ENCODE measurements at regions not wholly inside any gene's neighbourhood (a gene's known extent, or its start where the extent isn't known, plus 50 kb on each side); places are given as distances from the start of the nearest gene placed in this dataset.

GRCh38 chr3:57009802-57010201 lies 50.7 kb upstream of the SPATA12 start:
- no peak for TF ChIP-seq CTCF (IDR thresholded peaks at IDR 0.05; ENCODE audit: control insufficient read depth, insufficient read depth, low read depth, low read length, missing control alignments)
- no peak for DNase-seq (ENCODE audit: low read depth)
- no peak overlapping the region for H3K4me3 ChIP-seq (ENCODE audit: control insufficient read depth, low read depth, low read length)

DNA sequence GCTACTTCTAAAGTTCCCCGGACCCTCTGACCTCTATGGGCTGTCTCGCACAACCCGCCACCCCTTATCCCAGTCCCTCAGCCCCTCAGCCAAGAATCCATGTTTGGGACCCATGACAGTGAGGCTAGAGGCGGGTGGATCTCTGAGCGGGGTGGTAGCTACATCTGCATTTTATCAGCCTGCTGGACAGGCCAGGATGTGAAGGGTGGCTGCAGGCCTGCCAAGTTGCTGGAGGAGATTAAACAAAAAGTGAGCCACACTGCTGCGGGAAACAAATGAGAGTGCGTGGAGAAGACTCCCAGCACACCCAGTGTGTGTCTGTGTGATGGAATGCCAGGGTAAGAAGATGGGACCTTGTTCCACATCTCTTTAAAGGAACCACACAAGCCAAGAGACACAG lies 51.1 kb upstream of the SPATA12 start:
- no peak for TF ChIP-seq CTCF (IDR thresholded peaks at IDR 0.05; ENCODE audit: control insufficient read depth, insufficient read depth, low read depth, low read length, missing control alignments)
- no peak for DNase-seq (ENCODE audit: low read depth)
- H3K4me3 ChIP-seq (ENCODE audit: control insufficient read depth, low read depth, low read length) = no peak overlapping the region

- DNase-seq (ENCODE audit: low read depth) = peak; percentile 62
- no peak for TF ChIP-seq CTCF (IDR thresholded peaks at IDR 0.05; ENCODE audit: control insufficient read depth, insufficient read depth, low read depth, low read length, missing control alignments)
- H3K4me3 ChIP-seq (ENCODE audit: control insufficient read depth, low read depth, low read length) = no peak overlapping the region
Observed at GRCh38 chr3:57007521-57008460, 52.7 kb upstream of the SPATA12 start.

DNA sequence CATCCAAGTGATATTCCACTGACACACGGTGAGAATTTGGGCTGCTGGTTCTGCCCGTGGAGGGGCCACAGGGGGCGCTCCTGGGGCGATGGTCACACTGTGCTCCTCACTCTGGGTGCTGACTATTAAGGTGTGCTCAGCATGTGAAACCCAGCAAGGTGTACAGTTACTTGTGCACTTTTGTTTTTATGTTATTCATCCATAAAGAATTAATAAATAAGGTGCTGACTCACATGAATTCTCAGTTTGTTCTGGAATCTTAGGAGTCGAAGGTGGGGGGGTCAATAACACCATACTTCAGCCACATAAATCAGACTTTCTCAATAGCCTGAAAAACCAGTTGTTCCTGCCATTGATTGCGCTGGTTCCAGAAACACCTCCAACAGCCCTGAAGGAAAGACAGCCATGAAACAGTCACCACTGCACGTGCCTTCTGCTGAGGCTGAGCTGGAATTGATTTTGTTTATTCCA lies 53.5 kb upstream of the SPATA12 start:
- no peak for DNase-seq (ENCODE audit: low read depth)
- no peak overlapping the region for H3K4me3 ChIP-seq (ENCODE audit: control insufficient read depth, low read depth, low read length)
- peak; percentile 29 for TF ChIP-seq CTCF (IDR thresholded peaks at IDR 0.05; ENCODE audit: control insufficient read depth, insufficient read depth, low read depth, low read length, missing control alignments)

DNA sequence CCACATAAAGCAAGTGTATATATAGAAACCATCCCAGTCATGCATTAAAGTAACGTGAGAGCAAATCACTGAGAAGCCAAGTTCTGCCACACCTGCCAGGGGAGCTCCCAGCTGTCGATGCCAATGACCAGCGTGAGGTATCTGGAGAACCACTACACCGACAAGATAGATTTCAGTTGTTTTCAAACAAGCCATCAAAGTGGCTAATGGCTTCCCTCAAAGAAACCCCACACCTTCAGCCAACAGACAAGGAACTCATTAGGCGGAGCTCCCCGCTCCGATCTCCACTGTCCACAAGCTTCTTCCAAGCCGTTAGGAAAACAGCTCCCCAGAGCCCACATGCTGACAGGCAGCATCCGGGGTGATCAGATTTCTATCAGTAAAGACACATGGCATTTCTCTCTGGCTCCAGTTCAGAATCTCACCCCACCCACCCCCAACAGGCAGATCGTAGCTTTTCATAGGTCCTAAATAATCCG lies 54.2 kb upstream of the SPATA12 start:
- no peak for TF ChIP-seq CTCF (IDR thresholded peaks at IDR 0.05; ENCODE audit: control insufficient read depth, insufficient read depth, low read depth, low read length, missing control alignments)
- no peak for DNase-seq (ENCODE audit: low read depth)
- H3K4me3 ChIP-seq (ENCODE audit: control insufficient read depth, low read depth, low read length) = no peak overlapping the region

- TF ChIP-seq CTCF (IDR thresholded peaks at IDR 0.05; ENCODE audit: control insufficient read depth, insufficient read depth, low read depth, low read length, missing control alignments) = no peak
- no peak for DNase-seq (ENCODE audit: low read depth)
- H3K4me3 ChIP-seq (ENCODE audit: control insufficient read depth, low read depth, low read length) = no peak overlapping the region
Observed at GRCh38 chr3:57004229-57004628, 56.2 kb upstream of the SPATA12 start.

Measured in AG09309 (cell line).